ENCODE measurements at regions not wholly inside any gene's neighbourhood (a gene's known extent, or its start where the extent isn't known, plus 50 kb on each side); places are given as distances from the start of the nearest gene placed in this dataset.

DNA sequence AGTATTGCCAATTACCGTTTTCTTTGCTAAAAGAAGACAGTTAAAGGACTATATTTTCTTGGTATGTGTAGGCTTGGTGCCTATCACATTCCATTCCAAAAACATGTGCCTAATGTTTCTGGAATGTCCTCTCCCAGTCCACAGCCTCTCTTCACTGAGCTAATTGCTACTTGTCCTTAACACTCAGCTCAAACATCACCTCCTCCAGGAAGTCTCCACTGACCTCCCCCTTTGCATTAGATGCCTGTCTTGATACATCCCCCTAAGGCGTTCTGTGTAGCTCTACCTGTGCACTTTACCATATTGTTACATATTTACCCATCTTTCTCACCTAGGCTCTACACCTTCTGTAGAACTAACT, 195.6 kb upstream of the CAMK1G start:
- no peaks in the 10 kb centered on the region for H3K9me2 ChIP-seq (replicated peaks; ENCODE audit: low read depth, low read length)
- no peak overlapping the region for H2AFZ ChIP-seq (ENCODE audit: low read length)
- no peaks in the 10 kb centered on the region for H3K9me3 ChIP-seq (ENCODE audit: insufficient read depth, low read depth, low read length)
- no peaks in the 10 kb centered on the region for H3K4me1 ChIP-seq (ENCODE audit: insufficient read depth, low read length, poor library complexity, severe bottlenecking)
- no peaks in the 10 kb centered on the region for H3F3A ChIP-seq (ENCODE audit: low read depth)
- no peak overlapping the region for H3K4me2 ChIP-seq (ENCODE audit: low read depth, low read length, poor library complexity, severe bottlenecking)
- H3K27me3 ChIP-seq (ENCODE audit: insufficient read depth, low read length, poor library complexity, severe bottlenecking) = no peaks in the 10 kb centered on the region
- TF ChIP-seq EZH2phosphoT487 (IDR thresholded peaks at IDR 0.05; ENCODE audit: borderline replicate concordance) = no peak
- TF ChIP-seq, protein P1, sequence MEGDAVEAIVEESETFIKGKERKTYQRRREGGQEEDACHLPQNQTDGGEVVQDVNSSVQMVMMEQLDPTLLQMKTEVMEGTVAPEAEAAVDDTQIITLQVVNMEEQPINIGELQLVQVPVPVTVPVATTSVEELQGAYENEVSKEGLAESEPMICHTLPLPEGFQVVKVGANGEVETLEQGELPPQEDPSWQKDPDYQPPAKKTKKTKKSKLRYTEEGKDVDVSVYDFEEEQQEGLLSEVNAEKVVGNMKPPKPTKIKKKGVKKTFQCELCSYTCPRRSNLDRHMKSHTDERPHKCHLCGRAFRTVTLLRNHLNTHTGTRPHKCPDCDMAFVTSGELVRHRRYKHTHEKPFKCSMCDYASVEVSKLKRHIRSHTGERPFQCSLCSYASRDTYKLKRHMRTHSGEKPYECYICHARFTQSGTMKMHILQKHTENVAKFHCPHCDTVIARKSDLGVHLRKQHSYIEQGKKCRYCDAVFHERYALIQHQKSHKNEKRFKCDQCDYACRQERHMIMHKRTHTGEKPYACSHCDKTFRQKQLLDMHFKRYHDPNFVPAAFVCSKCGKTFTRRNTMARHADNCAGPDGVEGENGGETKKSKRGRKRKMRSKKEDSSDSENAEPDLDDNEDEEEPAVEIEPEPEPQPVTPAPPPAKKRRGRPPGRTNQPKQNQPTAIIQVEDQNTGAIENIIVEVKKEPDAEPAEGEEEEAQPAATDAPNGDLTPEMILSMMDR (conservative IDR thresholded peaks at IDR 0.05; ENCODE audit: low read length) = no peak
- H3K36me3 ChIP-seq (ENCODE audit: insufficient read depth, low read length) = no peaks in the 10 kb centered on the region
- no peak overlapping the region for H3K4me3 ChIP-seq (ENCODE audit: low read length, poor library complexity, severe bottlenecking)
- H4K20me1 ChIP-seq (ENCODE audit: insufficient read depth, low read length, poor library complexity, severe bottlenecking) = no peaks in the 10 kb centered on the region
- no peaks in the 10 kb centered on the region for H3K79me2 ChIP-seq (ENCODE audit: insufficient read depth, low read length)
- H3K9ac ChIP-seq (ENCODE audit: low read depth, low read length, poor library complexity, severe bottlenecking) = no peak overlapping the region

DNA sequence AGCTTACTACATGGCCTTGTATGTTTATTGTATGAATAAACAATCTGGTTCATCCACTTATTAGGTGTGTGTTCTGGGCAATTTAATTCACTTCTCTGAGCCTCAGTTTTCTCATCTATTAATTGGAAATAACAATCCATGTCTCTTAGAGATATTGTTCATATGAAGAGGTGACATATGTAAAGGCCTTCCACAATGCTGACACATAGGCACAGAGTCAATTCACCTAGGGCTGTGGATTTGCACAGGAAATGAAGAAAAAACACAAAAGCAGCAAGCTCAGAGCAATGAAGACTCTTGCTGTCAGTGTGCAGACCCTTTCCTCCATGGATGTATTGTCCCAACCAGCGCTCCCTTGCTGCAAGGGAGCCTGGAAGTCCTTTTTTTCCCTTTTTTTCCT, 195.2 kb upstream of the CAMK1G start:
- Histone ChIP-seq H3K4me2 (ENCODE audit: low read depth, low read length, poor library complexity, severe bottlenecking) (no peak overlapping the region), H3K9ac (ENCODE audit: low read depth, low read length, poor library complexity, severe bottlenecking) (no peak overlapping the region), H3K4me1 (ENCODE audit: insufficient read depth, low read length, poor library complexity, severe bottlenecking) (no peaks in the 10 kb centered on the region), H2AFZ (ENCODE audit: low read length) (no peak overlapping the region), H3K27me3 (ENCODE audit: insufficient read depth, low read length, poor library complexity, severe bottlenecking) (no peaks in the 10 kb centered on the region), H3F3A (ENCODE audit: low read depth) (no peaks in the 10 kb centered on the region), H3K36me3 (ENCODE audit: insufficient read depth, low read length) (no peaks in the 10 kb centered on the region), H3K79me2 (ENCODE audit: insufficient read depth, low read length) (no peaks in the 10 kb centered on the region), H3K4me3 (ENCODE audit: low read length, poor library complexity, severe bottlenecking) (no peak overlapping the region), H3K9me3 (ENCODE audit: insufficient read depth, low read depth, low read length) (no peaks in the 10 kb centered on the region), H4K20me1 (ENCODE audit: insufficient read depth, low read length, poor library complexity, severe bottlenecking) (no peaks in the 10 kb centered on the region), H3K9me2 (replicated peaks; ENCODE audit: low read depth, low read length) (no peaks in the 10 kb centered on the region)
- TF ChIP-seq, protein P1 (conservative IDR thresholded peaks at IDR 0.05; ENCODE audit: low read length) = no peak
- TF ChIP-seq EZH2phosphoT487 (IDR thresholded peaks at IDR 0.05; ENCODE audit: borderline replicate concordance) = no peak

DNA sequence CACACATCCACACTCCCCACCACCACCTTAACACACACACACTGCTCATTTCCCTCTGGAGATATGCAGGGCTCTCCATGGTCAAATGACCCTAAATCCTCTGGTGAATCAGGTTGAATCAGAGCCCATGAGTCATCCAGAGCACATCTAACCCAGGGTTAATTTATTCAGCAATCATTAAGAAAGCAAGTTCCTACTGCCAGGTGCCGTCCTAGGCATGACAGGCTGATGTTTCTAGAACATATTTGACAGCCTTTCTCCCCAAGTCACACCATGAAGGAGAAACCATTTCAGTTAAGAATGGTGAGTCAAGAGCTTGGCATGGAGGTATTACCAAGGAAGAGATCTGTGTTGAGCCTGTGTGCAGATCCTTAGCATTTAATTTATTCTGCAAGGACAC, 194.3 kb upstream of the CAMK1G start:
- Histone ChIP-seq H3K4me3 (ENCODE audit: low read length, poor library complexity, severe bottlenecking) (no peak overlapping the region), H3K27me3 (ENCODE audit: insufficient read depth, low read length, poor library complexity, severe bottlenecking) (no peaks in the 10 kb centered on the region), H3K79me2 (ENCODE audit: insufficient read depth, low read length) (no peaks in the 10 kb centered on the region), H3K9me3 (ENCODE audit: insufficient read depth, low read depth, low read length) (no peaks in the 10 kb centered on the region), H3K9me2 (replicated peaks; ENCODE audit: low read depth, low read length) (no peaks in the 10 kb centered on the region), H3F3A (ENCODE audit: low read depth) (no peaks in the 10 kb centered on the region), H4K20me1 (ENCODE audit: insufficient read depth, low read length, poor library complexity, severe bottlenecking) (no peaks in the 10 kb centered on the region), H3K4me2 (ENCODE audit: low read depth, low read length, poor library complexity, severe bottlenecking) (no peak overlapping the region), H3K4me1 (ENCODE audit: insufficient read depth, low read length, poor library complexity, severe bottlenecking) (no peaks in the 10 kb centered on the region), H3K36me3 (ENCODE audit: insufficient read depth, low read length) (no peaks in the 10 kb centered on the region), H2AFZ (ENCODE audit: low read length) (no peak overlapping the region), H3K9ac (ENCODE audit: low read depth, low read length, poor library complexity, severe bottlenecking) (no peak overlapping the region)
- no peak for TF ChIP-seq EZH2phosphoT487 (IDR thresholded peaks at IDR 0.05; ENCODE audit: borderline replicate concordance)
- TF ChIP-seq, protein P1 (conservative IDR thresholded peaks at IDR 0.05; ENCODE audit: low read length) = no peak

Measured in Loucy (cell line).